ENCODE measurements at regions not wholly inside any gene's neighbourhood (a gene's known extent, or its start where the extent isn't known, plus 50 kb on each side); places are given as distances from the start of the nearest gene placed in this dataset.

DNA sequence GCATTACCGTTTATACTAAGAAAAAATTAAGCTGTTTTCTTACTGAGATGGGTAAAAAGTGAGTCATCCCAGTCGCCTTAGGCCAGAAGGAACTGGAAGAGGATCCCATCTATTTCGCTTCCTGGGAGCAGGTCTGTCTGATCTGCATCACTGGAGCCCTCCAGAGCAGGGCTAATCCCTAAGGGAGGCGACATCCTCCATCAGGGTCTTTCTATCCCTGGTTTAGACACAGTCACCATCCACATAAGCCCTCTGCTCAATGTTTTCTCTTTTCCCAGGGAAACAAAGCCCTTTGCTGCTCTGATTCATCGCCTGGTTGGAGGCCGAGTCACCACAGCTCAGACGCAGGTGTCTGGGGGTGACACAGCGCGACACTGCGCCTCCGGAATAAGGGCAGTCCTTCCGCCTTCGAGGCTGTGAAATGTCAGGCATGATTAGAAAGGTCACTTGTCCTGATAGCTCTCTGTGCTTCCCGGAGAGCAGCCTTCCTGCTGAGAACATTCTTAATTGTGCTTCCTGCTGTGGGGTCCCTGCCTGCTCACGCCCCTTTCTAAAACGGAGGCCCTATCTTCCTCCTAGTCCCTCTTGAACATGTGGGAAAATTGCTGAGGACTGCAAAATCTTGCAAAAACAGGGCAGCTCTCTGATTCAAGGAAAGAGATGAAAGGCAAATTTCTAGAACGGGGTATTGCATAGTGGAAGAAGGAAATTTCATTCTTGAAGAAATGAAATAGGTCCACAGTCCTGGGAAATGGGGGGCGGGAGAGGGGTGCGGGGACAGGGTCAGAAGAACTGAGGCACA is 56.3 kb downstream of the MARCHF4 start:
- H3K27me3 ChIP-seq = no peaks in the 10 kb centered on the region

GRCh38 chr2:216312441-216312840 is 59.8 kb downstream of the MARCHF4 start:
- DNase-seq = no peak
- H3K36me3 ChIP-seq = no peaks in the 10 kb centered on the region
- H3K9me3 ChIP-seq = no peaks in the 10 kb centered on the region
- no peak for ATAC-seq
- TF ChIP-seq, protein P1, sequence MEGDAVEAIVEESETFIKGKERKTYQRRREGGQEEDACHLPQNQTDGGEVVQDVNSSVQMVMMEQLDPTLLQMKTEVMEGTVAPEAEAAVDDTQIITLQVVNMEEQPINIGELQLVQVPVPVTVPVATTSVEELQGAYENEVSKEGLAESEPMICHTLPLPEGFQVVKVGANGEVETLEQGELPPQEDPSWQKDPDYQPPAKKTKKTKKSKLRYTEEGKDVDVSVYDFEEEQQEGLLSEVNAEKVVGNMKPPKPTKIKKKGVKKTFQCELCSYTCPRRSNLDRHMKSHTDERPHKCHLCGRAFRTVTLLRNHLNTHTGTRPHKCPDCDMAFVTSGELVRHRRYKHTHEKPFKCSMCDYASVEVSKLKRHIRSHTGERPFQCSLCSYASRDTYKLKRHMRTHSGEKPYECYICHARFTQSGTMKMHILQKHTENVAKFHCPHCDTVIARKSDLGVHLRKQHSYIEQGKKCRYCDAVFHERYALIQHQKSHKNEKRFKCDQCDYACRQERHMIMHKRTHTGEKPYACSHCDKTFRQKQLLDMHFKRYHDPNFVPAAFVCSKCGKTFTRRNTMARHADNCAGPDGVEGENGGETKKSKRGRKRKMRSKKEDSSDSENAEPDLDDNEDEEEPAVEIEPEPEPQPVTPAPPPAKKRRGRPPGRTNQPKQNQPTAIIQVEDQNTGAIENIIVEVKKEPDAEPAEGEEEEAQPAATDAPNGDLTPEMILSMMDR (IDR thresholded peaks at IDR 0.05) = no peak
- no peaks in the 10 kb centered on the region for H3K4me1 ChIP-seq
- H3K4me3 ChIP-seq = no peak overlapping the region
- no peaks in the 10 kb centered on the region for H3K27me3 ChIP-seq
- intact Hi-C loops (cut with DNase I) = no loop called here
- no peak overlapping the region for H3K27ac ChIP-seq

More for the DNA sequence above, 56.3 kb downstream of the MARCHF4 start:
- TF ChIP-seq, protein P1 (IDR thresholded peaks at IDR 0.05) = no peak
- Histone ChIP-seq H3K36me3 (no peaks in the 10 kb centered on the region), H3K4me1 (no peaks in the 10 kb centered on the region), H3K27ac (no peak overlapping the region), H3K4me3 (no peak overlapping the region), H3K9me3 (no peaks in the 10 kb centered on the region)
- DNase-seq = no peak
- ATAC-seq = no peak
- intact Hi-C loops (cut with DNase I) = no loop called here

- TF ChIP-seq, protein P1 (IDR thresholded peaks at IDR 0.05) = no peak
- DNase-seq = no peak
- ATAC-seq = no peak
Observed at GRCh38 chr2:216308576-216308975, 63.7 kb downstream of the MARCHF4 start.

GRCh38 chr2:216307496-216307895 is 64.8 kb downstream of the MARCHF4 start:
- Histone ChIP-seq H3K9me3 (no peaks in the 10 kb centered on the region), H3K27ac (no peak overlapping the region), H3K27me3 (no peaks in the 10 kb centered on the region), H3K36me3 (no peaks in the 10 kb centered on the region), H3K4me3 (no peak overlapping the region), H3K4me1 (no peaks in the 10 kb centered on the region)
- DNase-seq = no peak
- no peak for ATAC-seq
- TF ChIP-seq, protein P1 (IDR thresholded peaks at IDR 0.05) = no peak
- intact Hi-C loops (cut with DNase I) = no loop called here

More at GRCh38 chr2:216308576-216308975, 63.7 kb downstream of the MARCHF4 start:
- no peaks in the 10 kb centered on the region for H3K36me3 ChIP-seq
- H3K4me1 ChIP-seq = no peaks in the 10 kb centered on the region
- intact Hi-C loops (cut with DNase I) = no loop called here
- H3K4me3 ChIP-seq = no peak overlapping the region
- no peaks in the 10 kb centered on the region for H3K27me3 ChIP-seq
- H3K27ac ChIP-seq = no peak overlapping the region
- H3K9me3 ChIP-seq = no peaks in the 10 kb centered on the region

GRCh38 chr2:216306868-216307267 is 65.4 kb downstream of the MARCHF4 start:
- Histone ChIP-seq H3K27me3 (no peaks in the 10 kb centered on the region), H3K4me1 (no peaks in the 10 kb centered on the region), H3K27ac (no peak overlapping the region), H3K9me3 (no peaks in the 10 kb centered on the region), H3K4me3 (no peak overlapping the region), H3K36me3 (no peaks in the 10 kb centered on the region)
- TF ChIP-seq, protein P1 (IDR thresholded peaks at IDR 0.05) = no peak
- DNase-seq (no peak), ATAC-seq (no peak)
- intact Hi-C loops (cut with DNase I) = no loop called here

Measured in upper lobe of right lung (tissue), 1 donor.